ENCODE measurements at regions not wholly inside any gene's neighbourhood (a gene's known extent, or its start where the extent isn't known, plus 50 kb on each side); places are given as distances from the start of the nearest gene placed in this dataset.

DNA sequence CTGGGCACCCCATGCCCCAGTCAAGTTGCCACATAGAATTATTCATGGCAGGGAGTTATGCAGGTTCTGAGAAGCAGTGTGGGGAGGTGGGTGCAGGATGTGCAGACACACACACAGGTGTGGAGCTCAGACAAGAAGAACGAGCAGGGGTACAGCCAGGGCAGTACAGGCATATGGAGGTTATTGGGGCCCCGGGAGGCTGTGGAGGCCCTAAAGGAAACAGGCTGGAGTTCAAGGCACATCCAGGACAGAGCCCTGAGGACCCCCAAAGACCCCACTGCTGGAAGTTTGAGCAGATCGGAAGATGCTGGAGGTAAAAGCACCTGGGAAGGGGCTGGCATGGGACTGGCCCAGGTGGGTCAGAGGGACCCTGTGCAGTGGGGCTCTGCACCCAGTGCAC, 171.3 kb downstream of the PSMG1 start:
- TF ChIP-seq CTCF (IDR thresholded peaks at IDR 0.05; ENCODE audit: low read depth, low read length, missing input control) (no peak), ATF3 (IDR thresholded peaks at IDR 0.05) (no peak), EGR1 (IDR thresholded peaks at IDR 0.05; ENCODE audit: low read depth in 2 of 2) (no peak), JUND (IDR thresholded peaks at IDR 0.05) (no peak), NR2F2 (IDR thresholded peaks at IDR 0.05) (no peak), HNF4G (IDR thresholded peaks at IDR 0.05) (no peak), RAD21 (IDR thresholded peaks at IDR 0.05) (no peak)
- TF ChIP-seq, protein P1, sequence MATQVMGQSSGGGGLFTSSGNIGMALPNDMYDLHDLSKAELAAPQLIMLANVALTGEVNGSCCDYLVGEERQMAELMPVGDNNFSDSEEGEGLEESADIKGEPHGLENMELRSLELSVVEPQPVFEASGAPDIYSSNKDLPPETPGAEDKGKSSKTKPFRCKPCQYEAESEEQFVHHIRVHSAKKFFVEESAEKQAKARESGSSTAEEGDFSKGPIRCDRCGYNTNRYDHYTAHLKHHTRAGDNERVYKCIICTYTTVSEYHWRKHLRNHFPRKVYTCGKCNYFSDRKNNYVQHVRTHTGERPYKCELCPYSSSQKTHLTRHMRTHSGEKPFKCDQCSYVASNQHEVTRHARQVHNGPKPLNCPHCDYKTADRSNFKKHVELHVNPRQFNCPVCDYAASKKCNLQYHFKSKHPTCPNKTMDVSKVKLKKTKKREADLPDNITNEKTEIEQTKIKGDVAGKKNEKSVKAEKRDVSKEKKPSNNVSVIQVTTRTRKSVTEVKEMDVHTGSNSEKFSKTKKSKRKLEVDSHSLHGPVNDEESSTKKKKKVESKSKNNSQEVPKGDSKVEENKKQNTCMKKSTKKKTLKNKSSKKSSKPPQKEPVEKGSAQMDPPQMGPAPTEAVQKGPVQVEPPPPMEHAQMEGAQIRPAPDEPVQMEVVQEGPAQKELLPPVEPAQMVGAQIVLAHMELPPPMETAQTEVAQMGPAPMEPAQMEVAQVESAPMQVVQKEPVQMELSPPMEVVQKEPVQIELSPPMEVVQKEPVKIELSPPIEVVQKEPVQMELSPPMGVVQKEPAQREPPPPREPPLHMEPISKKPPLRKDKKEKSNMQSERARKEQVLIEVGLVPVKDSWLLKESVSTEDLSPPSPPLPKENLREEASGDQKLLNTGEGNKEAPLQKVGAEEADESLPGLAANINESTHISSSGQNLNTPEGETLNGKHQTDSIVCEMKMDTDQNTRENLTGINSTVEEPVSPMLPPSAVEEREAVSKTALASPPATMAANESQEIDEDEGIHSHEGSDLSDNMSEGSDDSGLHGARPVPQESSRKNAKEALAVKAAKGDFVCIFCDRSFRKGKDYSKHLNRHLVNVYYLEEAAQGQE (IDR thresholded peaks at IDR 0.05) = no peak
- TF ChIP-seq, protein P2, sequence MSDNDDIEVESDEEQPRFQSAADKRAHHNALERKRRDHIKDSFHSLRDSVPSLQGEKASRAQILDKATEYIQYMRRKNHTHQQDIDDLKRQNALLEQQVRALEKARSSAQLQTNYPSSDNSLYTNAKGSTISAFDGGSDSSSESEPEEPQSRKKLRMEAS (IDR thresholded peaks at IDR 0.05) = no peak
